SKM-1 (cell line): ENCODE measurements at regions not wholly inside any gene's neighbourhood (a gene's known extent, or its start where the extent isn't known, plus 50 kb on each side); places are given as distances from the start of the nearest gene placed in this dataset.

Source experiments
- DNase-seq: peaks from one replicate; lab custom pipeline; 2025; ENCODE audit not compliant: unreplicated experiment; lab: John Stamatoyannopoulos, UW

- no peak for DNase-seq
These were observed 54.2 kb upstream of the RMST start for GRCh38 chr12:97408363-97408762.

- DNase-seq, result no peak
These were observed 51.3 kb upstream of the RMST start for GRCh38 chr12:97411341-97411740.
